Activated naive CD8-positive, alpha-beta T cell treated with anti-CD3 and anti-CD28 coated beads, Interleukin-2, amount 50 U/mL, for 24 hours (primary cell): ENCODE measurements at regions not wholly inside any gene's neighbourhood (a gene's known extent, or its start where the extent isn't known, plus 50 kb on each side); places are given as distances from the start of the nearest gene placed in this dataset.

ENCODE experiments used
- ATAC-seq: fragments of 150-1000 bp; cut with Tn5 transposase; one replicate; pipeline ENCODE4 v1.10.0; 2021
- DNase-seq: peaks from one replicate; pipeline ENCODE4 v3.0.0; 2021
- H3K27ac Mint-ChIP-seq: one replicate; pipeline ENCODE4 v1.8.0; 2021; ENCODE audit warnings: mild to moderate bottlenecking, mixed read lengths
- H3K27me3 Mint-ChIP-seq: one replicate; pipeline ENCODE4 v1.8.0; 2021; ENCODE audit warnings: mixed read lengths
- H3K36me3 Mint-ChIP-seq: one replicate; pipeline ENCODE4 v1.8.0; 2021; ENCODE audit warnings: low read depth, mixed read lengths
- H3K4me1 Mint-ChIP-seq: one replicate; pipeline ENCODE4 v1.8.0; 2021; ENCODE audit warnings: mixed read lengths
- H3K4me3 Mint-ChIP-seq: one replicate; pipeline ENCODE4 v1.8.0; 2021; ENCODE audit warnings: mild to moderate bottlenecking, moderate library complexity, mixed read lengths
- H3K9me3 Mint-ChIP-seq: one replicate; pipeline ENCODE4 v1.8.0; 2021; ENCODE audit warnings: mixed read lengths

DNA sequence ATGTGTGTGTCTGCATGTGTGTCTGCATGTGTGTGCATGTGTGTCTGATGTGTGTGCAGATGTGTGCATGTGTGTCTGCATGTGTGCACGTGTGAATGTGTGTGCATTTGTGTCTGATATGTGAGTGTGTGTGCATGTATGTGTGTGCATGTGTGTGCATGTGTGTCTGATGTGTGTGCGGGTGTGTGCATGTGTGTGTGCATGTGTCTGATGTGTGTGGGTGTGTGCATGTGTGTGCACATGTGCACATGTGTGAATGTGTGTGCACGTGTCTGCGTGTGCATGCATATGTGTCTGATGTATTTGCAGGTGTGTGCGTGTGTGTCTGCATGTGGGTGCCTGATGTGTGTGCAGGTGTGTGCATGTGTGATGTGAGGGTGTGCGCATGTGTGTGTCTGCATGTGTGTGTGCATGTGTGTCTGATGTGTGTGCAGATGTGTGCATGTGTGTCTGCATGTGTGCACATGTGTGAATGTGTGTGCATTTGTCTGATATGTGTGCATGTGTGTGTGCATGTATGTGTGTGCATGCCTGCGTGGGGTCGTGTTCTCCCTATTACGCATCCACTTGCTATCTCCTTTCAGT is 470.1 kb upstream of the HS6ST1 start:
- H3K9me3 Mint-ChIP-seq = peaks cover 10% of the 10 kb centered on the region
- no peak overlapping the region for H3K27ac Mint-ChIP-seq
- H3K36me3 Mint-ChIP-seq = no peaks in the 10 kb centered on the region
- ATAC-seq (no peak), DNase-seq (no peak)
- H3K27me3 Mint-ChIP-seq = no peaks in the 10 kb centered on the region
- H3K4me1 Mint-ChIP-seq = no peaks in the 10 kb centered on the region
- no peak overlapping the region for H3K4me3 Mint-ChIP-seq

- H3K4me3 Mint-ChIP-seq = no peak overlapping the region
- H3K4me1 Mint-ChIP-seq = no peaks in the 10 kb centered on the region
- no peak overlapping the region for H3K27ac Mint-ChIP-seq
Measured at GRCh38 chr2:128789221-128789620, 470.6 kb upstream of the HS6ST1 start.

GRCh38 chr2:128789776-128790455 is 471.2 kb upstream of the HS6ST1 start:
- H3K36me3 Mint-ChIP-seq = no peaks in the 10 kb centered on the region
- DNase-seq = no peak

More at GRCh38 chr2:128789221-128789620, 470.6 kb upstream of the HS6ST1 start:
- Mint-ChIP-seq H3K27me3 (peaks cover under 1% of the 10 kb centered on the region), H3K36me3 (no peaks in the 10 kb centered on the region), H3K9me3 (peaks cover 10% of the 10 kb centered on the region)
- ATAC-seq = no peak
- no peak for DNase-seq

DNA sequence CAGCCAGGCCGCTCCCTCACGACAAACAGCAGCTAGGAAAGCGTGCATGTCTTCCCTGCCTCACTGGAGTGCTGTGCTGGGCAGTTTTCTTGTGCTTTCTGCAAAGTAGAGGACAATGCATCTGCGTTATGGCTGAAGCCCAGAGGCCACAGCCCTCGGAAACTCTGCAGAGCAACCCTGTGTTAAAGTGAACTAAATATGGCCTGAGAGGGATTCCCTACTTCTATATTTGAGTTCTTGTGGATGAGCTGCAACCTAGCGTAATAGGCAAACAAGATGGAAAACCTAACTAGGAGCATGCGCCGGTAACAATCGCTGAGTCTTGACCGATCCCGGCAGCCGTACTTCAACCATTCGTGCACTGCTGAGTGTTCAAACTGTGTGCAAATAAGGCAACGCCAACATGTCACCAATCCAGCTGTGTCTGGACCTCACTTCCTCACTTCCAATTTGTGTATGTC is 471.9 kb upstream of the HS6ST1 start:
- Mint-ChIP-seq H3K27me3 (peaks cover 2% of the 10 kb centered on the region), H3K9me3 (peaks cover 10% of the 10 kb centered on the region), H3K36me3 (no peaks in the 10 kb centered on the region), H3K4me3 (no peak overlapping the region), H3K4me1 (no peaks in the 10 kb centered on the region), H3K27ac (no peak overlapping the region)
- DNase-seq (no peak), ATAC-seq (no peak)

More at GRCh38 chr2:128789776-128790455, 471.2 kb upstream of the HS6ST1 start:
- Mint-ChIP-seq H3K27me3 (peaks cover 2% of the 10 kb centered on the region), H3K27ac (no peak overlapping the region), H3K9me3 (peaks cover 10% of the 10 kb centered on the region), H3K4me1 (no peaks in the 10 kb centered on the region), H3K4me3 (no peak overlapping the region)
- no peak for ATAC-seq

- H3K4me1 Mint-ChIP-seq = no peaks in the 10 kb centered on the region
- peaks cover 10% of the 10 kb centered on the region for H3K9me3 Mint-ChIP-seq
- no peak overlapping the region for H3K27ac Mint-ChIP-seq
- H3K36me3 Mint-ChIP-seq = no peaks in the 10 kb centered on the region
- H3K4me3 Mint-ChIP-seq = no peak overlapping the region
- no peak for DNase-seq
- ATAC-seq = no peak
- H3K27me3 Mint-ChIP-seq = peaks cover 2% of the 10 kb centered on the region
Measured at GRCh38 chr2:128791120-128791984, 472.7 kb upstream of the HS6ST1 start.

DNA sequence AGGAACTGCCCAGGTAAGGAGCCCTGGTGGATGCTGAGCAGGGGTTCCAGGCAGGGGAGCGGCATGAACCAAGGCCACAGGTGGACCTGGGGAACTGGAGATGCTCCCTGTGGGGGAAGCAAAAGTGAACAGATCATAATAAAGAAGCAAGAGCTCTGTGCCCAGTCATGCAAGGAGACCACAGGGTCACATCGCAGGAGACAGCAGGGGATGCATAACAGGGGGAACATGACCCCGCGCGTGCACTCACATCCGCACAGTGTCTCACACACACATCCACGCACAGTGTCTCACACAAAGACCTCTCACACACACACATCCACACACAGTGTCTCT is 473.3 kb upstream of the HS6ST1 start:
- Mint-ChIP-seq H3K27me3 (peaks cover 2% of the 10 kb centered on the region), H3K36me3 (no peaks in the 10 kb centered on the region), H3K4me1 (no peaks in the 10 kb centered on the region), H3K4me3 (no peak overlapping the region), H3K9me3 (peaks cover 10% of the 10 kb centered on the region), H3K27ac (no peak overlapping the region)
- no peak for ATAC-seq
- DNase-seq = no peak

- DNase-seq = no peak
- Mint-ChIP-seq H3K4me3 (no peak overlapping the region), H3K9me3 (peaks cover 10% of the 10 kb centered on the region), H3K27ac (no peak overlapping the region), H3K36me3 (no peaks in the 10 kb centered on the region), H3K4me1 (no peaks in the 10 kb centered on the region), H3K27me3 (peaks cover 2% of the 10 kb centered on the region)
- no peak for ATAC-seq
Measured at GRCh38 chr2:128792476-128793054, 473.9 kb upstream of the HS6ST1 start.

DNA sequence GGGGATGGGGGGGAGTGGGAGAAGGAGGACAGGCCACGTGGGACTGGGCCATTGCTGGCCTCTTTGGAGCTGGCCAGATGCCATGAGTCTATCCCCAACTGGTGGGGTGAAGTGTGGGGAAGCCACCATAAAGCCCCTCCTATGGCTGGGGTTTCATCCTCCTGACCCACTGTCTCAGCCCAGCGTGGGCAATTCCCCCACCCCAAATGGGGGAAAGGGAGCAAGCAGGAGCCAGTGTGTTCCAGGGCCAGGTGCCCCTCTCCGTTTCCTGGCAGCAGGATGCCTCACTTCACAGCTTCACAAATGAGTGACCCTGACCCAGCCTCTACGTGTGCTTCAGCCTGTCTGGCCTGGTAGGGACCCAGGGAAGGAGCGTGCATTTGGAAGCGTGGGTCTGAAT is 474.7 kb upstream of the HS6ST1 start:
- Mint-ChIP-seq H3K27me3 (peaks cover 2% of the 10 kb centered on the region), H3K27ac (no peak overlapping the region), H3K4me3 (no peak overlapping the region), H3K4me1 (no peaks in the 10 kb centered on the region), H3K9me3 (peaks cover 7% of the 10 kb centered on the region), H3K36me3 (no peaks in the 10 kb centered on the region)
- no peak for DNase-seq
- no peak for ATAC-seq

DNA sequence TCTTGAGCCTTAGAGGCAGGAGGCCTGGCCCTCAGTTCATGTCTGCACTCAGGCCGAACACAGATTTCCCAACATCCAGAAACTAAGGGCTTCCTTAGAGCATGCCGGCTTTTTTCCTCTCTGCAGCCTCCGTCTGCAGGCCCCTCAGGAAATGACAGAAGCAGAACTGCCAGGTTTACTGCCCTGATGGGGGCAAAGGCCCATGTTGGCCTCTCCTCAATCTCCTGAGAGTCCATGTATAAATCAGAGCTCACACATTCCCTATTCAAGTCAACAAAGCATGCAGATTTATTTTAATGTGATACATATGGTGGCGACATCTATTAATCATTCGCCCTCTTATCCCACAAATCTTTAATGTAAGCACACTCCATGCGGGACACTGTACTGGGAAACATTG is 475.6 kb upstream of the HS6ST1 start:
- Mint-ChIP-seq H3K36me3 (no peaks in the 10 kb centered on the region), H3K4me3 (no peak overlapping the region), H3K27ac (no peak overlapping the region), H3K27me3 (peaks cover 2% of the 10 kb centered on the region), H3K4me1 (no peaks in the 10 kb centered on the region), H3K9me3 (no peaks in the 10 kb centered on the region)
- DNase-seq = no peak
- ATAC-seq = no peak

- ATAC-seq (no peak), DNase-seq (no peak)
- H3K4me3 Mint-ChIP-seq = no peak overlapping the region
Measured at GRCh38 chr2:128796321-128796720, 477.7 kb upstream of the HS6ST1 start.

DNA sequence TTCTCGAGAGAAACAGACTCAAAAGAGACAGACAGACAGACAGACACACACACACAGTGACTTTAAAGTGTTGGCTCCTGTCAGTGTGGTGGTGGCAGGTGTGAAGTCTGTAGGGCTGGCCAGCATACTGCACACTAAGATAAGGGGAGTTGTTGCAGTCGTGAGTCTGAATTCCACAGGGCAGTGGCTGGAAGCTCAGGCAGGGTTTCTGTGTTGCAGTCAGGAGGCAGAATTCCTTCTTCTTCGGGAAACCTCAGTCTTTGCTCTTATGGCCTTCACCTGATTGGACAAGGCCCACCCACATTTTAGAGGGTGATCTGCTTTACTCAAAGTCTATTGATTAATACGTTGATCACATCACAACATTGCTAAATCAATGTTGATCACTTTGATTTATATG is 478.4 kb upstream of the HS6ST1 start:
- H3K36me3 Mint-ChIP-seq = no peaks in the 10 kb centered on the region
- no peaks in the 10 kb centered on the region for H3K4me1 Mint-ChIP-seq
- DNase-seq (no peak), ATAC-seq (no peak)
- H3K27ac Mint-ChIP-seq = no peak overlapping the region
- peaks cover 2% of the 10 kb centered on the region for H3K27me3 Mint-ChIP-seq
- H3K9me3 Mint-ChIP-seq = peaks cover 7% of the 10 kb centered on the region
- H3K4me3 Mint-ChIP-seq = no peak overlapping the region

More at GRCh38 chr2:128796321-128796720, 477.7 kb upstream of the HS6ST1 start:
- H3K4me1 Mint-ChIP-seq = no peaks in the 10 kb centered on the region
- no peaks in the 10 kb centered on the region for H3K36me3 Mint-ChIP-seq
- H3K9me3 Mint-ChIP-seq = peaks cover 3% of the 10 kb centered on the region
- H3K27me3 Mint-ChIP-seq = peaks cover 2% of the 10 kb centered on the region
- no peak overlapping the region for H3K27ac Mint-ChIP-seq

DNA sequence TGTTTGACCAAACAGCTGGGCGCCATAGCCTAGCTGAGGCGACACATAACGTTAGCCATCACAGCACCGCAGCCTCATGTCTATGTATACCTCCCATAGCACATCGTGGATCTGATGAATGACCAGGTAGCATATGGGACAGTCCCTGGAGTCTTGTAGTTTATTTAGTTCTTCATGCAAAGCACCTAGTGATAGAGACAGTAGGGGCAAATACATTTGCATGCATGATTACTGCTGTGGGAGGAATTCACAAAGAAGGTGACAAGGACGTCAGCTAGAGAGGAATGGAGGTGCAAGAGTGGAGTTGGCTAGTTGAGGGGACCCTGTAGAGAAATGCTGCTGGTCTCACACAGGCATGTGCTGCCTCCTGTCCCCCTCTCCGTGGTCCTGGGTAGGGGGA is 478.9 kb upstream of the HS6ST1 start:
- DNase-seq (no peak), ATAC-seq (no peak)
- H3K36me3 Mint-ChIP-seq = no peaks in the 10 kb centered on the region
- no peak overlapping the region for H3K27ac Mint-ChIP-seq
- peaks cover 2% of the 10 kb centered on the region for H3K27me3 Mint-ChIP-seq
- peaks cover 7% of the 10 kb centered on the region for H3K9me3 Mint-ChIP-seq
- H3K4me1 Mint-ChIP-seq = no peaks in the 10 kb centered on the region
- no peak overlapping the region for H3K4me3 Mint-ChIP-seq

DNA sequence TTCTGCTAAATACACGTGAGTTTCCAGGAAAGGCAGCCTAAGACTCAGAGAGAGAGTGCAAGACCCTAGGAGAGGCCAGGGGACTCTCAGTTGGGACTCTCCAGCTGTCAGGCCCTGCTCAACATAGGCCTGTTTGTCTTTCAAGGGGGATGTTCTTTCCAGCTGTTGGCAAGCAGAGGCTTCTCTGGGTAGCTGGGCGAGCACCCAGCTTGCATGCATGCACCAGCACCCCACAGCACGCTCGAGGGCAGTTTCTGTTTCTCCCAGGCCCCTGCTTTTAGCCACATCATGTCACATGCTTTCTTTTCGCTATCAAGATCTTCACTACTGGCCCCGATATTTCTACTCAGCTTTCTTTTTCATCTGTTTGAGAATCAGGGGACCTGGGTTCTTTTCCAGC is 479.3 kb upstream of the HS6ST1 start:
- no peak for ATAC-seq

GRCh38 chr2:128798502-128799283 is 480.0 kb upstream of the HS6ST1 start:
- H3K4me3 Mint-ChIP-seq = no peak overlapping the region
- no peaks in the 10 kb centered on the region for H3K4me1 Mint-ChIP-seq

More for the DNA sequence above, 479.3 kb upstream of the HS6ST1 start:
- no peak for DNase-seq
- Mint-ChIP-seq H3K27ac (no peak overlapping the region), H3K27me3 (peaks cover 2% of the 10 kb centered on the region), H3K4me3 (no peak overlapping the region), H3K4me1 (no peaks in the 10 kb centered on the region), H3K9me3 (peaks cover 7% of the 10 kb centered on the region), H3K36me3 (no peaks in the 10 kb centered on the region)

More at GRCh38 chr2:128798502-128799283, 480.0 kb upstream of the HS6ST1 start:
- Mint-ChIP-seq H3K27me3 (peaks cover 2% of the 10 kb centered on the region), H3K27ac (no peak overlapping the region), H3K9me3 (peaks cover 7% of the 10 kb centered on the region), H3K36me3 (no peaks in the 10 kb centered on the region)
- ATAC-seq = no peak
- no peak for DNase-seq
